ENCODE measurements at regions not wholly inside any gene's neighbourhood (a gene's known extent, or its start where the extent isn't known, plus 50 kb on each side); places are given as distances from the start of the nearest gene placed in this dataset.

DNA sequence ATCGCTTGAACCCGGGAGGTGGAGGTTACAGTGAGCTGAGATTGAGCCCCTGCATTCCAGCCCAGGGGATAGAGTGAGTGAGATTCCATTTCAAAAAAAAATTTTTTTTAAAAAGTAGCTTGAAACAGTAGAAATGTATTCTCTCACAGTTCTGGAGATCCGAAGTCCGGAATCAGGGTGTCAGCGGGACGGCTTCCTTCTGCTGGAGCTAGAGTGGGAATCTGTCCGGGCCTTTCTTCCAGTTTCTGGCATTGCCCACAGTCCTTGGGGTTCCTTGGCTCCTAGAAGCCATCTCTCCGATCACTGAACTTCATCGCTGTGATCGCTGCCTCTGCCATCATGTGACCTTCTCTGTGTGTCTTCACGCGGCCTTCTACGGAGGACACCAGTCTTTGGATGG lies 181.2 kb upstream of the CIBAR2 start:
- no peak for DNase-seq (ENCODE audit: low spot score)
- TF ChIP-seq, protein P1, sequence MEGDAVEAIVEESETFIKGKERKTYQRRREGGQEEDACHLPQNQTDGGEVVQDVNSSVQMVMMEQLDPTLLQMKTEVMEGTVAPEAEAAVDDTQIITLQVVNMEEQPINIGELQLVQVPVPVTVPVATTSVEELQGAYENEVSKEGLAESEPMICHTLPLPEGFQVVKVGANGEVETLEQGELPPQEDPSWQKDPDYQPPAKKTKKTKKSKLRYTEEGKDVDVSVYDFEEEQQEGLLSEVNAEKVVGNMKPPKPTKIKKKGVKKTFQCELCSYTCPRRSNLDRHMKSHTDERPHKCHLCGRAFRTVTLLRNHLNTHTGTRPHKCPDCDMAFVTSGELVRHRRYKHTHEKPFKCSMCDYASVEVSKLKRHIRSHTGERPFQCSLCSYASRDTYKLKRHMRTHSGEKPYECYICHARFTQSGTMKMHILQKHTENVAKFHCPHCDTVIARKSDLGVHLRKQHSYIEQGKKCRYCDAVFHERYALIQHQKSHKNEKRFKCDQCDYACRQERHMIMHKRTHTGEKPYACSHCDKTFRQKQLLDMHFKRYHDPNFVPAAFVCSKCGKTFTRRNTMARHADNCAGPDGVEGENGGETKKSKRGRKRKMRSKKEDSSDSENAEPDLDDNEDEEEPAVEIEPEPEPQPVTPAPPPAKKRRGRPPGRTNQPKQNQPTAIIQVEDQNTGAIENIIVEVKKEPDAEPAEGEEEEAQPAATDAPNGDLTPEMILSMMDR (IDR thresholded peaks at IDR 0.05; ENCODE audit: extremely low read depth, insufficient read depth, missing control alignments): no peak
- in situ Hi-C loops (cut with MboI; ENCODE audit: low pct_unique_long_range_greater_than_20kb, low sequenced_read_pairs, unreplicated experiment): no loop called here

DNA sequence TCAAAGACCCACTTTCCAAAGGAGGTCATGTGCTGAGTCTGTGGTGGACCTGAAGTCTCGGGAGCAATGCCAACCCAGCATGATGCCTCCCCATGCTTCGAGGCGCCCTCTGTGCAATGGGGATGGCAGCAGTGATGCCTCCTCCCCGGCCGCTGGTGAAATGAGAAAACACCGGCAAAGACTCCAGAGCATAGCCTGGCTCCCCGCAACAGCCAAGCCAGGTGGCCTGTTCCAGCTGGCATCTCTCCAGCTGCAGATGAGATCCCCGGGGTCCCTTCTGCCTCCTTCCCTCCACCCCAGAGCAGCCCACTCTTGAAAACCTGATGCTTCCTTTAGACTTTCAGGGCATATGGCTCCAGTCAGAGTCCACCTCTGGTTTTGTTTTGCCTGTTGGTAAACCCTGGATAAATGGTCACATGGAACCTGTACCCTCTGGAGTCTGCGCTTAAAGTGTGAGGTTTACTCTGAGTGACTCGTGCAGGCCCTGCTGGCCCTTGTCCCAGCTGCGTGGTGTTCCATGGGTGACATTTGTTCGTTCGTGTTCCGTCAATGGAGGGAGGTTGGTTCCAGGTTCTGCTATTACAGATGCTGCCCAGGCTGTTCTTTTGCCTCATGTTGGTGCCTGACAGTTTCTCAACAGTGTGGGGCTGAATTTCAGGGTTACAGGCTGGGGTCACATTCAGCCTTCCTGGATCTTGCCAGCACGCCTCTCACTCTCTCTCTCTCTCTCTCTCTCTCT lies 181.8 kb upstream of the CIBAR2 start:
- in situ Hi-C loops (cut with MboI; ENCODE audit: low pct_unique_long_range_greater_than_20kb, low sequenced_read_pairs, unreplicated experiment): no loop called here
- no peak for DNase-seq (ENCODE audit: low spot score)
- TF ChIP-seq, protein P1 (IDR thresholded peaks at IDR 0.05; ENCODE audit: extremely low read depth, insufficient read depth, missing control alignments): no peak

DNA sequence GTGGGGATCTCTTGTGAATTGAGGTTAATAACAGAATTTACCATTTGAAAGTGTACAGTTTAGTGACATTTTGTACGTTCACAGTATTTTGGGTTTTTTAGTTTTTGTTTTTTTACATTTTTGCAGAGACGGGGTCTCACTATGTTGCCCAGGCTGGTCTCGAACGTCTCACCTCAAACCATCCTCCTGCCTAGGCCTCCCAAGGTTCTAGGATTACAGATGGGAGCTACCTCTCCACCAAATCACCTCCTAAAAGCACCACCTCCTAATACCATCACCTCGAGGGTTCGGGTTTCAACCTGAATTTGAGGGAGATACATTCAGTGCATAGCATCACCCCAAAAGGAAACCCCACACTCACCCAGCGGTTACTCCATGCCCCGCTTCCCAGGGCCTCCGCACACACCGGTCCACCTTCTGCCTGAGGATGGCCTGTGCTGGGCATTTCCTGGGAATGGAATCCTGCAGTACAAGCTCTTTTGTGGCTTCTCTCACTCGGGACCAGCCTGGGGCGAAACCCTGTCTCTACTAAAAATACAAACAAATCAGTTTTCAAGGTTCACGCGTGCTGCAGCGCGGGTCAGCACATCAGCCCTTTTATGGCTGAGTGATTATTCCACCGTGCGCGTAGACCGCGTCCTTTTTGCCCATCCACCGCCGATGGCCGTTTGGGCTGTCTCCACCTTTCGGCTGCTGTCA lies 182.7 kb upstream of the CIBAR2 start:
- in situ Hi-C loops (cut with MboI; ENCODE audit: low pct_unique_long_range_greater_than_20kb, low sequenced_read_pairs, unreplicated experiment): no loop called here
- TF ChIP-seq, protein P1 (IDR thresholded peaks at IDR 0.05; ENCODE audit: extremely low read depth, insufficient read depth, missing control alignments): no peak
- no peak for DNase-seq (ENCODE audit: low spot score)

DNA sequence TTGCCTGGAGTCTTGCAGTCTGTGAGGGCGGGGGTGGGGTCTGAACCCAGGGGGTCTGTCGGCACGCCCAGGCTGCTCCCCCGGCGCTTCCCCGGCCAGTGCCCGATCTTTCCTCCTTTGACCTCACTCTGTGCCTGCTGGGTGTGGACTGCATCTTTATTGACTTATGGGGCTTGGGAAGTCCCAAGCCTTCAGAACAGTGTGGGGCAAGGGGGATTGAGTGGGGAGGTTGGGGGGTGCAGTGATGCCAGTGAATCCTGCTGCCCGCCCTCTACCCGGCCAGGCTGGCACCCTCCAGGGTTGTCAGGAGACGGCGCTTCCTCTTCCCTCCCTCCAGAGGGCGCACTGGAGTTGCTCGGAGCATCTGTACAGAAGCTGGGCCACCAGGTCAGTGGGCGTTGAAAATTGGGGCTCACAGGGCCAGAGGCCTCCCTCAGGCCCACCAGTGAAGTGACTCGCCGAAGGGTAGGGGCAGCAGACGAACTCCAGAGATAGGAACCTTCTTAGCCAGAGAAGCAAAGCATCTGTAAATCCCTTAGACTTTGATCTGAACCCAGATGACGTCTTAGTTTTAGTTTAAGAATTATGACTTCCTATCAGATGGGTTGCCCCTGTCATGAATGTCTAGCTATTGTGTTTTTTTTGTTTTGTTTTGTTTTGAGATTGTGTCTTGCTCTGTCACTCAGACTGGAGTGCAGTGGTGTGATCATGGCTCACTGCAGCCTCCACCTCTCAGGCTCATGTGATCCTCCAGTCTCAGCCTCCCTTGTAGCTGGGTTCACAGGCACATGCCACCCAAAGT lies 184.8 kb upstream of the CIBAR2 start:
- DNase-seq (ENCODE audit: low spot score): peak; percentile 72
- in situ Hi-C loops (cut with MboI; ENCODE audit: low pct_unique_long_range_greater_than_20kb, low sequenced_read_pairs, unreplicated experiment): no loop called here
- TF ChIP-seq, protein P1 (IDR thresholded peaks at IDR 0.05; ENCODE audit: extremely low read depth, insufficient read depth, missing control alignments): peak; percentile 87

DNA sequence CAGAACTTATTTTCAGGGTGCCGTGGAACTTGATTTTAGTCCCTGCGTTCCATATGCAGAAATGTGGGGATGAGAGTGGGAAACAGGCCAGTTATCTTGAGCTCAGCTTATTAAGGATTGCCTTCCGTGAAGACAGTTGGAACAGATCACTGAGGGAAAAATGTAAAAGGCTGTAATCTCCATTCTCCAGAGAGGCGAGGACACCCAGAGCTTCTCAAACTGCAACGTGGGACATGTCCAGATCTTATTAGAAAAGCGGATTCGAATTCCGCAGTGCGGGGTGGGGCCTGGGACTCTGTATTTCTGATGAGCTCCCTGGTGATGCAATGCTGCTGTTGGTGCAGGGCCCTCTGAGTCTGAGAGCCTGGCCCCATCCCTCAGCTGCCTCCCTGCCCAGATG lies 185.6 kb upstream of the CIBAR2 start:
- in situ Hi-C loops (cut with MboI; ENCODE audit: low pct_unique_long_range_greater_than_20kb, low sequenced_read_pairs, unreplicated experiment): no loop called here
- no peak for DNase-seq (ENCODE audit: low spot score)
- TF ChIP-seq, protein P1 (IDR thresholded peaks at IDR 0.05; ENCODE audit: extremely low read depth, insufficient read depth, missing control alignments): no peak

DNA sequence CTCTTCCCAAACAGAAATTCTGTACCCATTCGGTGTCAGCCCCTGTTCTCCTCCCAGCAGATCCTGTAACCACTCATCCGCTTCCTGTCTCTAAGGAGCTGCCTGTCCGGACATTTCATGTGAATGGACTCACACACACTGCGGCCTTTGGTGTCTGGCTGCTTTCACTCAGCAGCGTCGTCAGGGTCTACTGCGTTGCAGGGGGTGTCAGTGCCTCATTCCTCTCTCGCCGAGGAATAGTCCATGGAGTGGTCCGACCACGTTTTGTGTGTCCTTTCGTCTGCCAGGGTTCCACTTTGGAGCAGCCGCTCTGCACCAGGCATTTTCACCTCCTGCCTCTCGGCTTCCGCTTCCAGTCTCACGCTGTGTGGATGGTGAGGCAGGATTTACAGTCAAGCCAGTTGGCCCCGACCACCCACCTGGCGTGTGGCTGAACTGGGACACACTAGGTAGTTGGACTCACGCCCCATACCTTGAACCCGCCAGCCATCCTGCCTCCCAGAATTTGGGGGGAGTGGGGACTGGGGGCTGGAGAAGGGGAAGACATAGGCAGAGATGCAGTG lies 188.2 kb upstream of the CIBAR2 start:
- in situ Hi-C loops (cut with MboI; ENCODE audit: low pct_unique_long_range_greater_than_20kb, low sequenced_read_pairs, unreplicated experiment): no loop called here
- TF ChIP-seq, protein P1 (IDR thresholded peaks at IDR 0.05; ENCODE audit: extremely low read depth, insufficient read depth, missing control alignments): no peak
- no peak for DNase-seq (ENCODE audit: low spot score)
